Osteoblast (primary cell): ENCODE measurements at regions not wholly inside any gene's neighbourhood (a gene's known extent, or its start where the extent isn't known, plus 50 kb on each side); places are given as distances from the start of the nearest gene placed in this dataset.
A peak's percentile ranks its signal among the peaks of the same experiment; 100 is the strongest.

ENCODE experiments used
- DNase-seq: peaks from one replicate; pipeline ENCODE4 v3.0.0; 2011; ENCODE audit warnings: low spot score, mixed read lengths; ENCODE audit not compliant: insufficient read length; ENCODE audit errors: missing footprints
- H2AFZ ChIP-seq: 2 replicates; pipeline ENCODE4 v1.6.0; 2011; ENCODE audit warnings: mild to moderate bottlenecking, low read length
- H3K27ac ChIP-seq: 2 replicates; pipeline ENCODE4 v1.5.1; 2011; ENCODE audit warnings: mild to moderate bottlenecking, low read depth, low read length, moderate library complexity
- H3K27me3 ChIP-seq: 2 replicates; pipeline ENCODE4 v1.6.0; 2012; ENCODE audit warnings: mild to moderate bottlenecking, control low read depth, inconsistent platforms, low read length, moderate library complexity; ENCODE audit not compliant: insufficient read depth
- H3K36me3 ChIP-seq: 2 replicates; pipeline ENCODE4 v1.5.1; 2011; ENCODE audit warnings: mild to moderate bottlenecking, low read length, control low read depth, moderate library complexity; ENCODE audit not compliant: insufficient read depth
- H3K4me1 ChIP-seq: 2 replicates; pipeline ENCODE4 v1.5.1; 2011; ENCODE audit warnings: mild to moderate bottlenecking, low read length, control low read depth, moderate library complexity; ENCODE audit not compliant: insufficient read depth
- H3K4me2 ChIP-seq: 2 replicates; pipeline ENCODE4 v1.6.0; 2011; ENCODE audit warnings: mild to moderate bottlenecking, low read length; ENCODE audit not compliant: insufficient read depth
- H3K4me3 ChIP-seq: fragments of 200-600 bp; sonication (generic); 3 replicates; pipeline ENCODE4 v1.5.1; 2012; ENCODE audit warnings: mild to moderate bottlenecking, low read length, inconsistent platforms; ENCODE audit not compliant: insufficient read depth
- H3K79me2 ChIP-seq: 2 replicates; pipeline ENCODE4 v1.6.0; 2012; ENCODE audit warnings: mild to moderate bottlenecking, low read length, control low read depth, inconsistent platforms; ENCODE audit not compliant: insufficient read depth
- H3K9me3 ChIP-seq: 2 replicates; pipeline ENCODE4 v1.5.1; 2011; ENCODE audit warnings: low read depth, low read length, control low read depth
- H4K20me1 ChIP-seq: 2 replicates; pipeline ENCODE4 v1.6.0; 2012; ENCODE audit warnings: mild to moderate bottlenecking, low read length, control low read depth; ENCODE audit not compliant: insufficient read depth
- TF ChIP-seq, protein P1 (sequence below): IDR thresholded peaks from 2 replicates; pipeline ENCODE4 v1.5.1; 2011; ENCODE audit warnings: mild to moderate bottlenecking, low read depth, low read length, moderate library complexity; ENCODE audit errors: extremely low read depth

DNA sequence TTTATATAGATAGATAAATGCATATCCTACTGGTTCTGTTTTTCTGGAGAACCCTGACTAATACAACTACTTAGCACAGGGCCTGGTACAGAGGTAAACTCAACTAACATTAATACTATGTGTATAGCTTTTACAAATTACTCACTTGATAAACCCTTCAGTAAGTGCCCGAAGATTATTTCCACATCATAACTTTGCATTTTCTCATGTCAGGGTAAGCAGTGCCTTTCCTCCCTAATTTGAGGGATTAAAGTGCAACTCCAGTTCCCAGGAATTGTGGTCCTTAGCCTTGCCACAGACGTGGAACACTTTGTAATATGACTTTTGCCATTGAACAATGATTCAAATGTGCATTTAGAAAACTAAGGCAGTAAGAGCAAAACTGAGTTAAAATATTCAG is 147.5 kb upstream of the SMLR1 start:
- no peaks in the 10 kb centered on the region for H4K20me1 ChIP-seq
- H3K79me2 ChIP-seq, result no peaks in the 10 kb centered on the region
- peaks cover 32% of the 10 kb centered on the region for H3K4me1 ChIP-seq
- no peaks in the 10 kb centered on the region for H3K27me3 ChIP-seq
- H3K36me3 ChIP-seq, result no peaks in the 10 kb centered on the region
- H3K4me3 ChIP-seq, result no peak overlapping the region
- peak overlapping the region; percentile 20 for H2AFZ ChIP-seq
- DNase-seq, result no peak
- no peaks in the 10 kb centered on the region for H3K9me3 ChIP-seq
- peak overlapping the region; percentile 67 for H3K4me2 ChIP-seq
- TF ChIP-seq, protein P1, sequence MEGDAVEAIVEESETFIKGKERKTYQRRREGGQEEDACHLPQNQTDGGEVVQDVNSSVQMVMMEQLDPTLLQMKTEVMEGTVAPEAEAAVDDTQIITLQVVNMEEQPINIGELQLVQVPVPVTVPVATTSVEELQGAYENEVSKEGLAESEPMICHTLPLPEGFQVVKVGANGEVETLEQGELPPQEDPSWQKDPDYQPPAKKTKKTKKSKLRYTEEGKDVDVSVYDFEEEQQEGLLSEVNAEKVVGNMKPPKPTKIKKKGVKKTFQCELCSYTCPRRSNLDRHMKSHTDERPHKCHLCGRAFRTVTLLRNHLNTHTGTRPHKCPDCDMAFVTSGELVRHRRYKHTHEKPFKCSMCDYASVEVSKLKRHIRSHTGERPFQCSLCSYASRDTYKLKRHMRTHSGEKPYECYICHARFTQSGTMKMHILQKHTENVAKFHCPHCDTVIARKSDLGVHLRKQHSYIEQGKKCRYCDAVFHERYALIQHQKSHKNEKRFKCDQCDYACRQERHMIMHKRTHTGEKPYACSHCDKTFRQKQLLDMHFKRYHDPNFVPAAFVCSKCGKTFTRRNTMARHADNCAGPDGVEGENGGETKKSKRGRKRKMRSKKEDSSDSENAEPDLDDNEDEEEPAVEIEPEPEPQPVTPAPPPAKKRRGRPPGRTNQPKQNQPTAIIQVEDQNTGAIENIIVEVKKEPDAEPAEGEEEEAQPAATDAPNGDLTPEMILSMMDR, result no peak
- peak overlapping the region; percentile 88 for H3K27ac ChIP-seq

DNA sequence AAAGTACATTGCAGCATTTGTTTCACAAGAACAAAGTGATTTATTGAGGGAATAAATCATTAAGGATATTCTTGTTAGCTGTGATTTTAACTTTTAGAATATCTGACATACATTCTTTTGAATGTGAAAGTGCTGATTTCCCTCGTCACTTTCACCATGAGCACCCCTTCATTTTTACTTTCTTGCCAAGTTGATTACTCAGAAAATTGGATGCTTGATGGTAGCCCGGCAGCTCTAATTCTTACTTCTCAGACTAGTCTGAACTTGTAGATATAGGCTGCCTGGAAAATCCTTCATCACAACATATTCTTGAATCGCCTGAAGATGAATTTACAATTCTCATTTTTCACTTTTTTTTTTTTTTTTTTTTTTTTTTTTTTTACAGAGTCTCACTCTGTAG is 147.1 kb upstream of the SMLR1 start:
- no peaks in the 10 kb centered on the region for H3K36me3 ChIP-seq
- H3K79me2 ChIP-seq, result no peaks in the 10 kb centered on the region
- H3K27me3 ChIP-seq, result no peaks in the 10 kb centered on the region
- no peaks in the 10 kb centered on the region for H3K9me3 ChIP-seq
- H4K20me1 ChIP-seq, result no peaks in the 10 kb centered on the region
- no peak for DNase-seq
- H3K4me1 ChIP-seq, result peaks cover 32% of the 10 kb centered on the region
- H3K4me3 ChIP-seq, result no peak overlapping the region
- H2AFZ ChIP-seq, result peak overlapping the region; percentile 20
- TF ChIP-seq, protein P1, result no peak
- peak overlapping the region; percentile 67 for H3K4me2 ChIP-seq
- H3K27ac ChIP-seq, result peak overlapping the region; percentile 88

DNA sequence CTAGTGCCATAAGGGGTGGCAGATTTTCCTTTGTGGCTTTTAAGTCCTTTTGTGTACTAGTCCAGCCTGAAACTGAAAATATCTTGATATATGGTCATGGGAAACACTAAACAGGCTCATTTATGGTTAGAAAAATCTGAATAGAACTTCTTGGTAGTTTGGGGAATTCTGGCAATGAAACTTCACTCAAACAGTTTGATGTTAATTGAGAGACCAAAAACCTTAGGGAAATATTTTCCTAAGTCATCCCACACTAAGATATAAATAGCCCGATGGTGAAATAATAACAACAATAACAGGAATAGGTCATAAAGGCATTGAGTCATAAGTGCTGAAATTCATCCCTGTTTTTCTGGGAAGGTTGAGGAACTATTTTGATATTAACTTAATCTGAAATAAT is 146.2 kb upstream of the SMLR1 start:
- Histone ChIP-seq H4K20me1 (no peaks in the 10 kb centered on the region), H3K36me3 (no peaks in the 10 kb centered on the region), H3K4me1 (peaks cover 23% of the 10 kb centered on the region), H3K79me2 (no peaks in the 10 kb centered on the region), H3K4me3 (peak overlapping the region; percentile 34), H3K9me3 (no peaks in the 10 kb centered on the region), H3K27me3 (no peaks in the 10 kb centered on the region), H3K4me2 (peak overlapping the region; percentile 67), H2AFZ (no peak overlapping the region), H3K27ac (peak overlapping the region; percentile 88)
- TF ChIP-seq, protein P1, result no peak
- peak; percentile 76 for DNase-seq

DNA sequence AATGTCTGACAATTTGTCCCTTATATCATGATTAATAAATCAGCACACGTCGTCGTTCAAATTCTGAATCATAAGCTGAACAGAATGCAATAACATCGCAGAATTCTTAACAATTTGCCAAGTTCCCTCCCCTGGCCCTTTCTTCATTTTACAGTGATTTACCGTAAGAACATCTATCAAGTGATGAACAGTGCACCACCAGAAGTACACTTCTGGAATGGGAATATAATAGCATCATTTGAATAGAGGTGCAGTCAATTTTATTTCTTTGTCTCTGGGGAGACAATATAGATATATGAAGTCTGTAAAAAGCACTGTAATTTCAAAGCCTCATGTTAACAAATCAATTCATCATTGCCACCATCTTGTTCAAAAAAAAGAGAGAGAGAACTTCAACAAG is 145.1 kb upstream of the SMLR1 start:
- TF ChIP-seq, protein P1, result no peak
- DNase-seq, result no peak
- H2AFZ ChIP-seq, result no peak overlapping the region

More for the DNA sequence above, 145.1 kb upstream of the SMLR1 start:
- H3K4me2 ChIP-seq, result no peak overlapping the region
- H3K36me3 ChIP-seq, result no peaks in the 10 kb centered on the region
- H4K20me1 ChIP-seq, result no peaks in the 10 kb centered on the region
- no peaks in the 10 kb centered on the region for H3K79me2 ChIP-seq
- no peaks in the 10 kb centered on the region for H3K9me3 ChIP-seq
- H3K27me3 ChIP-seq, result no peaks in the 10 kb centered on the region
- no peak overlapping the region for H3K27ac ChIP-seq
- no peak overlapping the region for H3K4me3 ChIP-seq
- H3K4me1 ChIP-seq, result peaks cover 22% of the 10 kb centered on the region
